ENCODE measurements at regions not wholly inside any gene's neighbourhood (a gene's known extent, or its start where the extent isn't known, plus 50 kb on each side); places are given as distances from the start of the nearest gene placed in this dataset.
"Not testable (repeated sequence)": the region's sequence is repeated elsewhere in the genome, so short reads cannot be mapped to it uniquely, and the experiment has no call there.

GRCh38 chr3:130569461-130570365, 52.7 kb downstream of the COL6A6 start:
- Histone ChIP-seq H3K4me1 (ENCODE audit: low read depth) (no peaks in the 10 kb centered on the region), H3K9me3 (ENCODE audit: low read depth) (no peaks in the 10 kb centered on the region), H3K36me3 (no peaks in the 10 kb centered on the region), H3K27me3 (peaks cover 4% of the 10 kb centered on the region), H3K27ac (no peak overlapping the region), H3K4me3 (no peak overlapping the region)
- TF ChIP-seq CTCF (IDR thresholded peaks at IDR 0.05; ENCODE audit: low read depth, low read length): no peak
- DNase-seq (ENCODE audit: low read depth in 1 of 2, low spot score in 1 of 2): no peak

- no peak overlapping the region for H3K4me3 ChIP-seq
- no peaks in the 10 kb centered on the region for H3K27me3 ChIP-seq
- H3K9me3 ChIP-seq (ENCODE audit: low read depth): no peaks in the 10 kb centered on the region
- H3K36me3 ChIP-seq: no peaks in the 10 kb centered on the region
- no peak for DNase-seq (ENCODE audit: low read depth in 1 of 2, low spot score in 1 of 2)
- no peak for TF ChIP-seq CTCF (IDR thresholded peaks at IDR 0.05; ENCODE audit: low read depth, low read length)
- no peak overlapping the region for H3K27ac ChIP-seq
- no peaks in the 10 kb centered on the region for H3K4me1 ChIP-seq (ENCODE audit: low read depth)
Measured at GRCh38 chr3:130572769-130573168, 55.8 kb downstream of the COL6A6 start.

- no peak overlapping the region for H3K27ac ChIP-seq
- peak in 1 of 2 donors; percentile 75 for DNase-seq (ENCODE audit: low read depth in 1 of 2, low spot score in 1 of 2)
- no peaks in the 10 kb centered on the region for H3K4me1 ChIP-seq (ENCODE audit: low read depth)
- TF ChIP-seq CTCF (IDR thresholded peaks at IDR 0.05; ENCODE audit: low read depth, low read length): no peak
- no peaks in the 10 kb centered on the region for H3K9me3 ChIP-seq (ENCODE audit: low read depth)
- no peaks in the 10 kb centered on the region for H3K27me3 ChIP-seq
- H3K36me3 ChIP-seq: no peaks in the 10 kb centered on the region
- no peak overlapping the region for H3K4me3 ChIP-seq
Measured at GRCh38 chr3:130576375-130577266, 59.6 kb downstream of the COL6A6 start.

GRCh38 chr3:130582457-130583153, 65.6 kb downstream of the COL6A6 start:
- Histone ChIP-seq H3K4me3 (no peak overlapping the region), H3K27ac (no peak overlapping the region), H3K4me1 (ENCODE audit: low read depth) (no peaks in the 10 kb centered on the region), H3K9me3 (ENCODE audit: low read depth) (no peaks in the 10 kb centered on the region), H3K36me3 (no peaks in the 10 kb centered on the region), H3K27me3 (no peaks in the 10 kb centered on the region)
- no peak for TF ChIP-seq CTCF (IDR thresholded peaks at IDR 0.05; ENCODE audit: low read depth, low read length)
- DNase-seq (ENCODE audit: low read depth in 1 of 2, low spot score in 1 of 2): no peak

- H3K27me3 ChIP-seq; H3K4me3 ChIP-seq; H3K4me1 ChIP-seq (ENCODE audit: low read depth); H3K9me3 ChIP-seq (ENCODE audit: low read depth); H3K27ac ChIP-seq; H3K36me3 ChIP-seq: not testable (repeated sequence)
- peak in 1 of 2 donors; percentile 87 for DNase-seq (ENCODE audit: low read depth in 1 of 2, low spot score in 1 of 2)
Measured at GRCh38 chr3:130594749-130595148, 77.8 kb downstream of the COL6A6 start.

All from cardiac muscle cell (in vitro differentiated cells and primary cell).